ENCODE measurements at regions not wholly inside any gene's neighbourhood (a gene's known extent, or its start where the extent isn't known, plus 50 kb on each side); places are given as distances from the start of the nearest gene placed in this dataset.

GRCh38 chr14:101123618-101124510 lies 220.3 kb upstream of the RTL1 start:
- DNase-seq: no peak

- DNase-seq: no peak
Observed at GRCh38 chr14:101124815-101125214, 221.3 kb upstream of the RTL1 start.

GRCh38 chr14:101125313-101125712 lies 221.8 kb upstream of the RTL1 start:
- DNase-seq: no peak

DNA sequence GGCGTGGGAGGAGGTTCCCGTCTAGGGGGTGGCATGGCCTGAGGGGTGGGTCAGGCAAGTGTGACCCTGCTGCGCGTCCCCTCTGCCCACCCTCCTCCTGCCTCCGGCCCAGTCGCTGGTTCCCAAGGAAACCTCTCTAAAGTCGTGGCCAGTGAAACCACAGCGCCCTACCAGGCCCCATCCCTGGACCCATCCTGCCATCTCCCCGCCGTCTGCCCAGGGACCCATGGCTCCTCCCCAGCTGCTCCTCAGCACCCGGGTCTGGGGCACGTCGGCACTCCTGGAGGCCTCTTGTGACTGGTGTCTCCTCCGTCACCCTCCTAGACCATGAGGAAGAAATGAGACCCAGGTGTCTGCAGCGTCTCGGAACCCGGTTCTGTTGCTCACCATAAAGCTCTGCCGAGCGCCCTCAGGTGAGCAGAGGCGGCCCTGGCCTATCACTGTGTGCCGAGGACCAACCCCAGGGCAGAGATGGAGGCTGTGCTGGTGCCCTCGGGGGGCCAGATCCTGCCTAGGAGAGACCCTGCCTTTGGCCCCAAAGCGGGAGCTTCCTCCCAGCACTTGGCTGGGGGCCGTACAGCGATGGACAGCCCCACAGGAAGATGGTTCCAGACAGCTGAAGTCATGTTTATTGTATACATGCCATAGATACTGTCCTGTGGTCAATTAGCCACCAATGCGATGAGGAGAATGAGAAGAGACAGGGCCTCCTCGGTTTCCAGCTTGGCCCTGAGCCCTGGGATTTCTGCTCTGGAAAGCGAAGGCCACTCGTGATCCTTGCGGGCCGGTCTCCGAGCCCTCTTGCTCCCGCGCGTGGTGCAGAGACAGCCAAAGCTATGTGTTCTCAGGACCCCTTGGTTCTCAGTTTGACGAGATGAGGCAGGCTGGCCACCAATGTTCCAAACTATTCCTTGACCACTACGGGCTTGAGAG lies 222.5 kb upstream of the RTL1 start:
- DNase-seq: no peak

DNA sequence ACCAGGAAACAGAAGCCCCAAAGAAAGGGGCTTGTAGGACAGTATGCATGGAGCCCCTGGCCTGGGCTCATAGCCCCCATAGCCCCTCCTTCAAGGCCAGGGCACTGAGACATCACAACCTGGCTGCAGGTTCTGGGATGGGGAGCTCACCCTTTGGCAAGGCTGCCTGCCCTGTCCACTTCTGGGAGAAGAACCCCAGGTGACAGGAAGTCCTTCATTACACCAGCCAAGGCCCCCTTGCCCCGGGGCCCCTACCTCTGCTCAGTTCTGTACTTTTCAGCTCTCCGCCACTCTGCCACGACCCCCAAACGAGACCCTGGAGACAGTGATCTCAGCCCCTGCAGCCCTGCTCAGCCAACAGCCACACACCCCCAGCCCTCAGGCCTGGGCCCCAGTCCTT lies 223.2 kb upstream of the RTL1 start:
- no peak for DNase-seq

DNA sequence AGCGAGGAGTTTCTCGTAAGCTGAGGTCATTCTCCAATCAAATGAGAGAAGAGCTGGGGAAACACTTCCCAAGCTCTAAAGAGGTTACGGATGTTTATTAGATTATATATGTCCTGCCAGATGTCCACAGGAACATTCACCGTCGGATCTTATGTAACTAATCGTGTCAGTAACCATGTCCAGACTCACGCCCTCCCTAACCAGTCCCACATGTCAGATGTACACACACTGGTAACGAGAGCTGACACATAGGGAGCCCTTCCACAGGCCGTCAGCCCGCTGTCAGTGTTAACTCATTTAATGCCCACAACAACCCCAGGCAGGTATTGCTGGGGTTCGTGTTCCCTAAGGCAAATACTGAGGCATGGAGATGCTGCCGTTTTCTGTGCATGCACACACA lies 223.7 kb upstream of the RTL1 start:
- DNase-seq: no peak

DNA sequence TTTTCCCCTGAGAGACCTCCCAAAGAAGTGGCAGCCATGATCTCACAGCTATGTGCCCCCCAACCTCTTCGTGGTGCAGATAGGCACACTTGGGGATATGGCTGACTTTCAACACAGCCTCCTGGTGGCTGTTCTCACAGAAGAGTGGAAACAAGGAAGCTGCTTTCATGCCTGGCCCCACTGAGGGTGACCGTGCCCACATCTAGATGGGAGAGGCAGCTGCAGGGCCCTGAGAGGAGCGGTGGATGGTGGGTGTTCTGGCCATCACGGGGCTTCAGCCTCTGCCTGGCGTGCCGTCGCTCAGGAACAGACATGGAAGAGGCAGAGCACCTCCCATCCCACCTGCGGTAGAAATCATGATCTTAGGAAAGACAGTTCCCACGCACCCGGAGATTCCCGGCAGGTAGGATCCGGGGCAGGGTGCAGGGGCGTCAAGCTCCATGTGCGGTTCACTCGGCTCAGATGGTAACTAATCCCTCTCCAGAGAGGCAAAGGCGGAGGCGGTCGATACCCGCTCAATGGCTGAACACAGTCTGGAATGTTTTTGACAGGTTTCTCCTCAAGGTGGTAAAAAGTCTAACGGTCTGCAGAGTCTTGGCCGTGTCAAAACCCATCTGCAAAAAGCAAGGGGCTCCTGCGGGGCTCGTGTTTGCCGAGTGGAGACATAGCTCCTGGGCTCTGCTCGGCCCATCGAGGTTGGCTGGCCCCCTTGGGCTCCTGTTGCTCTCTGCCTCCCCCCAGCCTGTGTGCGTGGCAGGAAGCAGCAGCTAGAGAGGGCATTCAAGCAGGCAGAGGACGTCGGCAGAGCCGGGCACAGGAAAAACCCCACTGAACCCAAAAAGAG lies 225.2 kb upstream of the RTL1 start:
- DNase-seq: no peak

GRCh38 chr14:101129521-101130167 lies 226.1 kb upstream of the RTL1 start:
- no peak for DNase-seq

- DNase-seq: no peak
Observed at GRCh38 chr14:101130861-101131260, 227.3 kb upstream of the RTL1 start.

DNA sequence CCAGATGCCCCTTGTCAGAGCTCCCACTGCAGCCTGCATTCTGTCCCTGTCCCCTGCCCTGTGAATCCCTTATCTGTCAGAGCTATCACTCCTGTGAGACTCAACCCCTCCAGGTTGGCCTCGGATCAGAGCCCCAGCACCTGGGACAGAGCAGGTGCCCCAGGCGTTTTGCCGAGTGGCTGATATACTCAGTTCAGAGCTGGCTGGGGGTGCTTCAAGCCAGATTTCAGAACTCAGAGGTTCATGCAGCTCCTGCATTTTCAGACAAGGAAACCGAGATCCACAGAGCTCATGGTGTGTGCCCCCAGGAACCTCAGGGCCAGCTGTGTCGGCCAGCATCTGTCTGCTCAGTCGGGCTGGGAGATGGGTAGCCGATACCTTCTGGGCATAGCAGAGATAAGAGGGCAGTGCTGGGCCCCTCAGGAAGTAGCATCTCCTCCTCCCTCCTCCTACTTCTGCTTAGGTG lies 228.0 kb upstream of the RTL1 start:
- DNase-seq: no peak

GRCh38 chr14:101132051-101132571 lies 228.6 kb upstream of the RTL1 start:
- no peak for DNase-seq

DNA sequence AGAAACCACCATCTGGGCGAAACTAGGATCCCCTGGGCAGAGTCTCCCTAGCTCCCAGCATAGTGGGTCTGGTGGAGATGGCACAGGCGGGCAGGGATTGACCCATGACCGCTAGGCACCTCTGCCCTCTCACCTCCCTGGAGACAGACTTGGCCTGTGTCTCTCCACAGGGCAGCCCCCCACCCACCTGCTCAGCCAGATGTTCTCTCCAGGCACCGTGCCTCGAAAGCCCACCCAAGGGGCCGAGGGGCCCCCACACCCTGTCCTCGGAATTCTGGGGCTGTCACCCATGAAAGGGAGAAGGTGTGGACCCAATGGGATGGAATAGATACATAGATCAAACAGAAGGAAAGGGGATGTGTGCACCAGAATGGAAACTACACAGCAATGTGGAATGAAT lies 229.1 kb upstream of the RTL1 start:
- DNase-seq: no peak

GRCh38 chr14:101133068-101133467 lies 229.5 kb upstream of the RTL1 start:
- no peak for DNase-seq

DNA sequence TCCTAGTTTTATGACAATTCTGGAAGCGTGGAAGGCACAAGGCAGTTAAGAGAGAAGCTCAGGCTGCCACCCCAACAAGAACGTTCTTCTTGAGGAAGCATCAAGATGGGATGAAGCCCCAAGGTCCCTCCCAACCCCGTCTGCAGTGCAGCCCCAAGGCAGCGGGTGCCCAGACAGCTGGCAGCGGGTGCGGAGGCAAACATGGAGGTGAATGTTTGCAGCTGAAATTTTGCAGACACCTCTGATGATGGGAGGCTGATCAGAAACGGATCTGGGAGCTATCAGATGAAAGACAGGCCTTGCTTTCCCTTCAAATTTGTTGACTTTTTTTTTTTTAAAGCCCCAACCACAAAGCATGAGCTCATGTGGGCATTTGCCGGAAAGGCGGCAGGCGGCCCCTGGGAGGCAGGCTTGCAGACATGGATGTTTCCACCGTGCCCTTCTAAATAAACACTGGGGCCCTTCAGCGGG lies 230.7 kb upstream of the RTL1 start:
- DNase-seq: no peak

GRCh38 chr14:101134851-101135433 lies 231.4 kb upstream of the RTL1 start:
- no peak for DNase-seq

GRCh38 chr14:101135796-101136742 lies 232.5 kb upstream of the RTL1 start:
- DNase-seq: no peak

GRCh38 chr14:101137234-101137633 lies 233.7 kb upstream of the RTL1 start:
- DNase-seq: no peak

- no peak for DNase-seq
Observed at GRCh38 chr14:101147848-101148247, 244.3 kb upstream of the RTL1 start.

DNA sequence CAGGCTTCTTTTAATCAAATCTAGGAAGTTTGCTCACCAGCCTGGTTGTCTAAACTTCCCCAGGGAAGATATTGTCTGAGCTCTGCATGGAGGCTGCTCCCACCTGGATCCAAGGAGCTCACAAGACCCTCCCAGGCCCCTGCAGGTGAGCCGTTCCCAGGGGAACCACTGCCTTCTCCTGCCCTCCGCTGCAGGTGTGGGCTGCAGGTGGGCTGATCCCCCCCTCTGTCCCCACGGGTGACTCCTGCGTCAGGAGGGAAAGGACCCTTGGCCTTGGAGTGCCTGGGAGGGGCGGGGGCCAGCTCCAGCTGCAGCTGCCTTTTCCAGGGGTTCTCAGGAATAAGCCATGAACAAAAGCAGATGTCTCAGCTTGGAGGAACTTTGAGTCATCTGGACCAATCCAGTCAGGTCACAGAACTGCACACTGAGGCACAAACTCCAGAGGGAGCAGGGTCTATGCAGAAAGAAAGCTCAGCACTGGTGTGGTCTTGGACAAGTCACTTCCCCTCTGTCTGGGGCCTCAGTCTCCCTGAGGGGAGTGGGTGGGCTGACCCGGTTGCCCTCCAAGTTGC lies 246.6 kb upstream of the RTL1 start:
- no peak for DNase-seq

Data from NCI-H2171 (cell line).